ENCODE measurements at regions not wholly inside any gene's neighbourhood (a gene's known extent, or its start where the extent isn't known, plus 50 kb on each side); places are given as distances from the start of the nearest gene placed in this dataset.
"Not testable (repeated sequence)": the region's sequence is repeated elsewhere in the genome, so short reads cannot be mapped to it uniquely, and the experiment has no call there.

DNA sequence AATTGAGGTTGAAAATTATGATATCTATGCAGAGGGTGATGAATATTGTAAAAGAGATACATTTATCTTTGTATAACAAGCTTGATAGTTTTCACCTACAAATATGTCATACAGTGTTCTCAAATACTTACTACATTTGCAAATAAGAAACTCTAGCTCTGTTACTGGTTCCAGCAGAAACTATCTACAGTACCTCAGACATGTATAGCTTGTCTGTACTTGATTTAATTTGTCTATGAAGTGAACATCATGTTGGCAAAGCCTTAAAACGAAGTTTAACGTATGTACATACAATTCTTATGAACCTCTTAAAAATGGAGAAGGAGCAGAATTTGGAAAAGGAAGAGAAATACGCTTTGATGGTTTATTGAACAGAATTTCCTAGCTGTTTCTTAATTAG lies 201.4 kb upstream of the MARCKS start:
- DNase-seq (ENCODE audit: low read depth in 2 of 2) = no peak

- no peak for DNase-seq (ENCODE audit: low read depth in 2 of 2)
These were observed 197.3 kb upstream of the MARCKS start for GRCh38 chr6:113659762-113660404.

- DNase-seq (ENCODE audit: low read depth in 2 of 2) = no peak
These were observed 196.3 kb upstream of the MARCKS start for GRCh38 chr6:113660819-113661218.

DNA sequence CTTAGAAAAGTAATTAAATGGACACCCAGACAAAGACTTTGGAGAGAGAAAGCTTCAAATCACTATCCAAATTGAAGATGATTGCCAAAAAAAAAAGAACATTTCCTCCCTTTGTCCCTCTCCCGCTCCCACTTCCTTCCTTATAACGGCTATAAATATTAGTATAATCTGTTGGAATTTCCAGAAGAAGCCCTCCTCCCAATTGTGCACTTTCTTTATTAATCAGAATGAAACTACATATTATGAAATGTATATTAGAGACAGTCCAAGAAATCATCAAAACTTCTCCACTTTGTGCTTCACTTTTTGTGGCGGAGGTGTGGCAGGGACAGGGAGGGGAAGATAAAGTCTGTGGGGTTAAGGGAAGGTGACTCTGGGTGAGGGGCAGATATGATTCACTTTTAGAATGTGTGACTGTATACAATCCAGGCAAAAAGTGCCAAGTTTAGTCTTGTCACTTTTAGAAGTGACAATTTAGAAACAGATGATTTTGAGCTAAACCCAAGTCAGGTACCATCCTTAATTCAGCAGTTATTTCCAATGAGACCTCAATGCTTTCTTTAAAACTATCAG lies 195.0 kb upstream of the MARCKS start:
- DNase-seq (ENCODE audit: low read depth in 2 of 2) = no peak

GRCh38 chr6:113662688-113663333 lies 194.3 kb upstream of the MARCKS start:
- DNase-seq (ENCODE audit: low read depth in 2 of 2) = no peak

DNA sequence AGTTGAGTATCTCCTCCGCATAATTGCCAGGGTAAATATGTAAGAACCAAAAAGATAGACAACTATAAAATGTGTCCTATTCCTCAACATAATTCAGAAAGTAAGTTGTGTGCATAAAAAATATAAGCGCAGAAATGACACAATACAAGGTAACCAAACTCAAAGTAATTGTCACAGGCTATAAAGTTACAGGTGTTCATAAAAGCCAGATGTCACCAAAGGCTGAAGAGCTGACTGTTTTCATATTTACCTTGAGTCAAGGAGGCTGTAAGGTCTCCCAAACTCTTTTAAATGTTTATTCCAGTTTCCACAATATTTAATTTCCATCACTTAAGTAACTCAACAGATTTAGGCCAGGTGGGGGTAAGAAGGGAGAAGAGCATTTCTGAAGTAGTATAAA lies 192.2 kb upstream of the MARCKS start:
- DNase-seq (ENCODE audit: low read depth in 2 of 2) = no peak

GRCh38 chr6:113668641-113669408 lies 188.3 kb upstream of the MARCKS start:
- DNase-seq (ENCODE audit: low read depth in 2 of 2) = no peak

DNA sequence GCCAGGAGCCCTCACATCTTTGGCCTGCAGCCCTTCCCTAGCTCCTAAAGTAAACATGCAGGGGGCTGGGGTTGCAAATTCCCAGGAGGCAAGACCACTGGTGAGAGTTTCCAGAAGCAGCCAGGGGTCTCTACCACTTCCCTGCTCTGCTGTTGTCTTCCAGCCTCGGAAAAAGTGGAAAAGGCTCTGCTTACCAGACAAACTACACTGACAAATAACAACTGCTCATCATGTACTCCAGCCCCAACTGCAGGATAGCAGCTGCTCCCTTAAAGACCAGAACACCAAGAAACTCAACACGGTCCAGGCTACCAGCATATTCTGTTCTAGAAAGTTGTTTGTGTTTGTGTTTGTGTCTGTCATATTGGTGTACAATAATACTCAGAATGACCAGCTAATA lies 187.5 kb upstream of the MARCKS start:
- DNase-seq (ENCODE audit: low read depth in 2 of 2) = no peak

DNA sequence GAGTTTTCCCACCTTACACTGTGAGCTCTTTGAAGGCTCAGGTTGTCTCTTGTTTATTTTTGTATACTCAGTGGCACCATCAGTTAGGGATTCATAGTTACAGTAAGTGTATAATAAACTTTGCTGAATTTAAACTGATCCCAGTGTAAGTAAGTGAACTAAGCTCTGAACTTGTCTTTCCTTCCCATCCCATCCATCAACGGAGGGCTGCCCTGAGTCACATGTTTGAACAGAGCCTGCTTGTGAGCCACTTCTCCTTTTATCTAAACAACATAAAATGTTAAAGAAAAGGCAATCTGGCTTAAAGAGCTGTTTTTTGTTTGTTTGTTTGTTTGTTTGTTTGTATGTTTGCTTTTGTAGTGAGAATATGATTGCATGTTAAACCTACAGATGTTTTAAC lies 185.7 kb upstream of the MARCKS start:
- no peak for DNase-seq (ENCODE audit: low read depth in 2 of 2)

GRCh38 chr6:113672491-113673149 lies 184.5 kb upstream of the MARCKS start:
- no peak for DNase-seq (ENCODE audit: low read depth in 2 of 2)

- no peak for DNase-seq (ENCODE audit: low read depth in 2 of 2)
These were observed 183.1 kb upstream of the MARCKS start for GRCh38 chr6:113674075-113674474.

GRCh38 chr6:113676057-113676456 lies 181.1 kb upstream of the MARCKS start:
- no peak for DNase-seq (ENCODE audit: low read depth in 2 of 2)

GRCh38 chr6:113676968-113677367 lies 180.2 kb upstream of the MARCKS start:
- no peak for DNase-seq (ENCODE audit: low read depth in 2 of 2)

- DNase-seq (ENCODE audit: low read depth in 2 of 2) = no peak
These were observed 178.1 kb upstream of the MARCKS start for GRCh38 chr6:113679051-113679450.

DNA sequence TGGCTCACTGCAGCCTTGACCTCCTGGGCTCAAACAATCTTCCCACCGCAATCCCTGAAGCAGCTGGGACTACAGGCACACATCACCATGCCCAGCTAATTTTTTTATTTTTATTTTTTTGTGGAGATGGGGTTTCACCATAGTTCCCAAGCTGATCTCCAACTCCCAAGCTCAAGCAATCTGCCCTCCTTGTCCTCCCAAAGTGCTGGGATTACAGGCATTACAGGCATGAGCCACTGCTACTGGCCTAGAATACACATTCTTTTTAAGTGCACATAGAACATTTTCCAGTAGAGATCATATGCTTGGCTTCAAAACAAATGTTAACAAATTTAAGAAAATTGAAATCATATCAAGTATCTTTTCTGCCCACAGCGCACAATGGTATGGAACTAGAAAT lies 176.8 kb upstream of the MARCKS start:
- DNase-seq (ENCODE audit: low read depth in 2 of 2) = no peak

GRCh38 chr6:113683968-113684367 lies 173.2 kb upstream of the MARCKS start:
- DNase-seq (ENCODE audit: low read depth in 2 of 2) = no peak

DNA sequence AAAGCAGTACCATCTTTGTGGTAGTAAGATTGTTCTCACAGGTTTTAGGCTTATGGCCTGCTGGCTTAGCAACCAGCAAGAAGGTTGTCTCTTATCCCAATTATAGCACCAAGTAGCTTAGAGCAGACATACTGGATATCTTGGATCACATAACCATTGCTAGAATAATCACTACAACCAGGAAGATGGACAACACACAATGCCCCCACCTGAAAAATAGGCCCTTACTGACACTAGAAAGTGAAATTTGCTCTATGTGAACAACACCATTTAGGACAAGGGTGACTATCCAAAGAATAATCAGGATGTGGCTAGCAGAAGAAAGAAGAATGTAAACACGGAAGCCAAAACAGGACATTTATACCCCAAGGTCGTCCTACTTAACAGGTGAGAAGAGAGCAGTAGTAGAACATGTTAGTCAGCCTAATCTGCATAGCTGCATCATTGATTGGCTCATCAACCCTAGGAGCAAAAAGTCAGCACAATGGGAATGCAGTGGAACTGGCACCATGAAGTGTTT lies 172.7 kb upstream of the MARCKS start:
- DNase-seq (ENCODE audit: low read depth in 2 of 2) = no peak

DNA sequence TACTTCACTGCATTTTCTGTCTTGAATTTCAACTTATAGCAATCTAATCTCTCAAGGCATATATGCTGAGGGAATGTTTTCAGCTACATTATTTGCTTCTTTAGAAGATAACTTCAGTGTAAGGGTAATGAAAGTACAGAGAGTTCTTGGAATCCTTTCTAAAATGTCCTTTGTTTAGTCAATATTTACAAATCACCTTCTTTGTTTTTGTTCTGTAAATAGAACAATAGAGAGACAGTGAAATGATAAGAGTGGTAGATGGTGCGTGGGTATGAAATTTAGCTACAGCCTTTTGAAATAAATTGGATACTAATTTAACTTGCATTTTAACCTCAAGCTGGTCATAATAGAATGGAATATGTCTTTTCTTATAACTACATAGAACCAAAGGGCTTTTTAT lies 171.1 kb upstream of the MARCKS start:
- DNase-seq (ENCODE audit: low read depth in 2 of 2) = no peak

DNA sequence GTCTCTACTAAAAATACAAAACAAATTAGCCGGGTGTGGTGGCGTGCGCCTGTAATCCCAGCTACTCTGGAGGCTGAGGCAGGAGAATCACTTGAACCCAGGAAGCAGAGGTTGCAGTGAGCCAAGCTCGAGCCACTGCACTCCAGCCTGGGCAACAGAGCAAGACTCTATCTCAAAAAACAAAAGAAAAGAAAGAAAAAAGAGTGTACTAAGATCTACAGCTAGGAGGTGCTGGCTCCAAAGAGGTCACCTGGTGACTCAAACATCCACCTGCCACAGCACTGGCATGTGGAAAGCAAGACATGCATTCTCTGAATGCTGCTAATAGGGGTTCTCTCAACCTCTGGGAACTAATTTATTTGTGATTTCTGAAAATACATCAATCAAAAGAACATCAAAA lies 167.5 kb upstream of the MARCKS start:
- DNase-seq (ENCODE audit: low read depth in 2 of 2) = not testable (repeated sequence)

- no peak for DNase-seq (ENCODE audit: low read depth in 2 of 2)
These were observed 166.6 kb upstream of the MARCKS start for GRCh38 chr6:113690281-113691259.

DNA sequence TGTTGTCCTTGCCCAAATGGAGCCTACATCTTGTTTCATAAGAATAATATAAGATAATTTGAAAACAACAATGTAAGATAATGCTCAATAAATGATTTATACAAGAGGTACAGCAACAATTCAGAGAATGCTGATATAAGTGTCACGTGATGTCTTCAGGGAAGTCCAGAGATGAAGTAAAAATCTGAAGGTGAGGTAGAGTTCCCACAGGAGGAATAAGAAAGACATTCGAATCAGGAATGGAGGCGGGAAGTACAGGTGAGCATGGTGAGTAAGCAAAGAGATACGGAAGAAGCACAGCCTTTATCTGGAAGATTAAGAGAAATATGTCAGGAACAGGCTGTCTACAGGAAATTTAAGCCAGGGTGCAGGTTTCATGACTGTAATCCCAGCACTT lies 165.9 kb upstream of the MARCKS start:
- no peak for DNase-seq (ENCODE audit: low read depth in 2 of 2)

Data from stimulated activated CD8-positive, alpha-beta memory T cell treated with anti-CD3 and anti-CD28 coated beads, Interleukin-15, amount 100 ng/mL, for 48 hours (primary cell).